ENCODE measurements at regions not wholly inside any gene's neighbourhood (a gene's known extent, or its start where the extent isn't known, plus 50 kb on each side); places are given as distances from the start of the nearest gene placed in this dataset.
"Not testable (repeated sequence)": the region's sequence is repeated elsewhere in the genome, so short reads cannot be mapped to it uniquely, and the experiment has no call there.

GRCh38 chr7:121519548-121520521 lies 123.7 kb upstream of the FAM3C start:
- no peak for DNase-seq

- no peak for DNase-seq
Measured at GRCh38 chr7:121517591-121517990, 121.5 kb upstream of the FAM3C start.

- no peak for DNase-seq
Measured at GRCh38 chr7:121516821-121517220, 120.7 kb upstream of the FAM3C start.

GRCh38 chr7:121515630-121516401 lies 119.7 kb upstream of the FAM3C start:
- DNase-seq, result no peak

GRCh38 chr7:121515229-121515628 lies 119.1 kb upstream of the FAM3C start:
- DNase-seq, result no peak

- no peak for DNase-seq
Measured at GRCh38 chr7:121513105-121513504, 117.0 kb upstream of the FAM3C start.

GRCh38 chr7:121510858-121511482 lies 114.9 kb upstream of the FAM3C start:
- peak; percentile 47 for DNase-seq

- no peak for DNase-seq
Measured at GRCh38 chr7:121510302-121510701, 114.2 kb upstream of the FAM3C start.

- no peak for DNase-seq
Measured at GRCh38 chr7:121505540-121506182, 109.6 kb upstream of the FAM3C start.

GRCh38 chr7:121505021-121505420 lies 108.9 kb upstream of the FAM3C start:
- no peak for DNase-seq

GRCh38 chr7:121504482-121504881 lies 108.4 kb upstream of the FAM3C start:
- DNase-seq, result no peak

GRCh38 chr7:121503730-121504129 lies 107.6 kb upstream of the FAM3C start:
- no peak for DNase-seq

- DNase-seq, result no peak
Measured at GRCh38 chr7:121503039-121503438, 106.9 kb upstream of the FAM3C start.

GRCh38 chr7:121501566-121501965 lies 105.5 kb upstream of the FAM3C start:
- no peak for DNase-seq

- DNase-seq, result no peak
Measured at GRCh38 chr7:121500360-121501058, 104.4 kb upstream of the FAM3C start.

GRCh38 chr7:121499624-121500023 lies 103.5 kb upstream of the FAM3C start:
- DNase-seq, result no peak

- no peak for DNase-seq
Measured at GRCh38 chr7:121498816-121499215, 102.7 kb upstream of the FAM3C start.

GRCh38 chr7:121497545-121497944 lies 101.4 kb upstream of the FAM3C start:
- DNase-seq, result not testable (repeated sequence)

- no peak for DNase-seq
Measured at GRCh38 chr7:121494516-121494915, 98.4 kb upstream of the FAM3C start.

GRCh38 chr7:121493553-121493952 lies 97.4 kb upstream of the FAM3C start:
- no peak for DNase-seq

- no peak for DNase-seq
Measured at GRCh38 chr7:121490309-121490708, 94.2 kb upstream of the FAM3C start.

- no peak for DNase-seq
Measured at GRCh38 chr7:121489440-121489839, 93.3 kb upstream of the FAM3C start.
